OCI-LY1 (cell line): ENCODE measurements at regions not wholly inside any gene's neighbourhood (a gene's known extent, or its start where the extent isn't known, plus 50 kb on each side); places are given as distances from the start of the nearest gene placed in this dataset.

Experiments
- EZH2 ChIP-seq: fragments of 200-600 bp; sonication (generic), shearing (Covaris generic); IDR thresholded peaks from 2 replicates; pipeline ENCODE4 v1.8.0; 2017; ENCODE audit warnings: borderline replicate concordance, mixed run types, mild to moderate bottlenecking, antibody characterized with exemption, low read length, moderate library complexity, mixed read lengths
- TF ChIP-seq, protein P1 (sequence below): fragments of 200-600 bp; sonication (generic), shearing (Covaris generic); IDR thresholded peaks from 2 replicates; pipeline ENCODE4 v1.5.1; 2017; ENCODE audit warnings: mild to moderate bottlenecking, antibody characterized with exemption, low read length, moderate library complexity, mixed read lengths

DNA sequence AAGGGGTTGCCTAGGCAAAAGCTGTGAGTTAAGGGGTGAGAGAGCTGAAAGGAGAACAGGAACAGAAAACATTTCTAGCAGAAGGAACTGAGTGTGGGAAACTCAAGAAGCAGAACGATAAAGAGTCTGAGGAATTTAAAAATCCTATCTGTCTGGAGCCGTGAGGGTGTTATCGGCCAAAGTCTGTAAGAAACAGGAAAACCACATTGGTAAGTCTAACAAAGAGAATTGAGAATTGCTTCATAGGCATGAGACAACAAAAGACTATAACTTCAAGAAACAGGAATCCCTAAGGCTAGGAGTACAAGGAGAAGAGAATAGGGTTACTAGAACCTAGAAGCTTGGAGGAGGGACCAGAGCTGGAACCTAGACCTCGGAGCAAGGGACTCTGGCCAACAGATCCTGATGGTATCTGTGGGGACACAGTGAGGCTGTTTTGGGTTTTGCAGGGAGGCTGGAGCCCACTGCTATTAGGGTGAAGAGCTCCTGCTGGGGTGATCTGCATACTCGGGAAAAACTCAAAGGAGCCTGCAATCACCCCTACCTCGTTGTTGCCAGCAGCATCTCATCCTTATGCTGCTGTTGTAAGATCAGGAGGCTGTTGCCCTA is 175.6 kb downstream of the FBXO8 start:
- TF ChIP-seq, protein P1, sequence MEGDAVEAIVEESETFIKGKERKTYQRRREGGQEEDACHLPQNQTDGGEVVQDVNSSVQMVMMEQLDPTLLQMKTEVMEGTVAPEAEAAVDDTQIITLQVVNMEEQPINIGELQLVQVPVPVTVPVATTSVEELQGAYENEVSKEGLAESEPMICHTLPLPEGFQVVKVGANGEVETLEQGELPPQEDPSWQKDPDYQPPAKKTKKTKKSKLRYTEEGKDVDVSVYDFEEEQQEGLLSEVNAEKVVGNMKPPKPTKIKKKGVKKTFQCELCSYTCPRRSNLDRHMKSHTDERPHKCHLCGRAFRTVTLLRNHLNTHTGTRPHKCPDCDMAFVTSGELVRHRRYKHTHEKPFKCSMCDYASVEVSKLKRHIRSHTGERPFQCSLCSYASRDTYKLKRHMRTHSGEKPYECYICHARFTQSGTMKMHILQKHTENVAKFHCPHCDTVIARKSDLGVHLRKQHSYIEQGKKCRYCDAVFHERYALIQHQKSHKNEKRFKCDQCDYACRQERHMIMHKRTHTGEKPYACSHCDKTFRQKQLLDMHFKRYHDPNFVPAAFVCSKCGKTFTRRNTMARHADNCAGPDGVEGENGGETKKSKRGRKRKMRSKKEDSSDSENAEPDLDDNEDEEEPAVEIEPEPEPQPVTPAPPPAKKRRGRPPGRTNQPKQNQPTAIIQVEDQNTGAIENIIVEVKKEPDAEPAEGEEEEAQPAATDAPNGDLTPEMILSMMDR: no peak
- TF ChIP-seq EZH2: no peak
